Lung (tissue), 11 donors: ENCODE measurements at regions not wholly inside any gene's neighbourhood (a gene's known extent, or its start where the extent isn't known, plus 50 kb on each side); places are given as distances from the start of the nearest gene placed in this dataset.

ENCODE experiments used
- ATAC-seq: fragments of 200-7000 bp; cut with Tn5 transposase; one replicate; pipeline ENCODE4 v1.9.1; 2020; ENCODE audit warnings: moderate number of reproducible peaks; ENCODE audit not compliant: insufficient read depth, low FRiP score
- DNase-seq, 3 donors: peaks; one replicate each; pipeline ENCODE4 v3.0.0-alpha.2; 2013 to 2017
- H3K27ac ChIP-seq, 2 donors: one replicate each; pipeline ENCODE4 v1.5.1; 2013; ENCODE audit warnings: mild to moderate bottlenecking in 2 of 2, moderate library complexity in 2 of 2, control low read depth in 1 of 2, inconsistent platforms in 1 of 2, low read depth in 1 of 2, low read length in 1 of 2
- H3K27me3 ChIP-seq, 3 donors: one replicate each; pipeline ENCODE4 v1.5.1; 2013; ENCODE audit warnings: low read length in 2 of 3; ENCODE audit not compliant: control insufficient read depth in 3 of 3, insufficient read depth in 3 of 3
- H3K36me3 ChIP-seq, 4 donors: one replicate each; pipeline ENCODE4 v1.5.1; 2013; ENCODE audit warnings: low read length in 4 of 4, mild to moderate bottlenecking in 1 of 4, moderate library complexity in 1 of 4; ENCODE audit not compliant: control insufficient read depth in 4 of 4, insufficient read depth in 4 of 4
- H3K4me1 ChIP-seq, 5 donors: one replicate each; pipeline ENCODE4 v1.5.1; 2013; ENCODE audit warnings: low read length in 5 of 5, mild to moderate bottlenecking in 2 of 5, moderate library complexity in 1 of 5; ENCODE audit not compliant: control insufficient read depth in 5 of 5, insufficient read depth in 5 of 5
- H3K4me3 ChIP-seq: one replicate; pipeline ENCODE4 v1.5.1; 2013; ENCODE audit warnings: mild to moderate bottlenecking, control low read depth, moderate library complexity
- H3K9ac ChIP-seq, 2 donors: one replicate each; pipeline ENCODE4 v1.5.1; 2013; ENCODE audit warnings: low read length in 2 of 2, control low read depth in 1 of 2; ENCODE audit not compliant: insufficient read depth in 1 of 2
- H3K9me3 ChIP-seq, 4 donors: one replicate each; pipeline ENCODE4 v1.5.1; 2013; ENCODE audit warnings: low read length in 3 of 4, mild to moderate bottlenecking in 1 of 4, moderate library complexity in 1 of 4; ENCODE audit not compliant: control insufficient read depth in 4 of 4, insufficient read depth in 3 of 4
- CTCF ChIP-seq: IDR thresholded peaks from 2 replicates; pipeline ENCODE4 v1.5.1; 2012; ENCODE audit warnings: mild to moderate bottlenecking; ENCODE audit errors: control extremely low read depth, extremely low read depth
- WGBS, 2 donors: extraction: QIAGEN DNeasy Blood & Tissue Kit; methylation state at CpG; one replicate each; pipeline ENCODE4 v1.1.7; 2013; 5-methylcytosine and 5-hydroxymethylcytosine counted together
- donor health status: control.
- donor health status: control.
- donor health status: Bipolar disorder and iron deficiency.
- donor health status: healthy.
- donor health status: DM: yes; HTN: yes; CAD: no.

- H3K9ac ChIP-seq, result no peak overlapping the region
- no peak for TF ChIP-seq CTCF
- no peaks in the 10 kb centered on the region for H3K9me3 ChIP-seq
- H3K4me1 ChIP-seq, result peaks cover 0 to 7% (median 0%) of the 10 kb centered on the region in 5 donors
- H3K27ac ChIP-seq, result no peak overlapping the region
- no peak overlapping the region for H3K4me3 ChIP-seq
- no peaks in the 10 kb centered on the region for H3K27me3 ChIP-seq
- ATAC-seq (no peak), DNase-seq (no peak)
- peaks cover 8 to 15% (median 10%) of the 10 kb centered on the region in 4 donors for H3K36me3 ChIP-seq
- WGBS, 2 donors, result 55 to 58% methylated on average over 3 of the region's 3 CpGs
Measured at GRCh38 chr1:232463225-232463624, 166.7 kb downstream of the SIPA1L2 start.

- Histone ChIP-seq H3K4me3 (no peak overlapping the region), H3K27ac (no peak overlapping the region), H3K9ac (no peak overlapping the region), H3K9me3 (no peaks in the 10 kb centered on the region), H3K27me3 (no peaks in the 10 kb centered on the region), H3K4me1 (peaks cover 0 to 7% (median 3%) of the 10 kb centered on the region in 5 donors), H3K36me3 (peaks cover 8 to 14% (median 8%) of the 10 kb centered on the region in 4 donors)
- 66 to 81% methylated on average over 4 of the region's 4 CpGs for WGBS, 2 donors
- ATAC-seq, result no peak
- no peak for DNase-seq
- TF ChIP-seq CTCF, result no peak
Measured at GRCh38 chr1:232462213-232462612, 167.7 kb downstream of the SIPA1L2 start.

GRCh38 chr1:232459826-232460225 lies 170.1 kb downstream of the SIPA1L2 start:
- H3K4me1 ChIP-seq, result peaks cover 2 to 7% (median 3%) of the 10 kb centered on the region in 5 donors
- no peaks in the 10 kb centered on the region for H3K27me3 ChIP-seq
- ATAC-seq (no peak), DNase-seq (no peak)
- no peak for TF ChIP-seq CTCF
- H3K9ac ChIP-seq, result no peak overlapping the region
- 31 to 84% methylated on average over 3 of the region's 3 CpGs for WGBS, 2 donors
- peaks cover 2 to 7% (median 5%) of the 10 kb centered on the region in 4 donors for H3K36me3 ChIP-seq
- H3K4me3 ChIP-seq, result no peak overlapping the region
- H3K9me3 ChIP-seq, result no peaks in the 10 kb centered on the region
- H3K27ac ChIP-seq, result no peak overlapping the region

GRCh38 chr1:232459087-232459486 lies 170.8 kb downstream of the SIPA1L2 start:
- Histone ChIP-seq H3K4me1 (peaks cover 2 to 7% (median 3%) of the 10 kb centered on the region in 5 donors), H3K36me3 (peaks cover 0 to 4% (median 3%) of the 10 kb centered on the region in 4 donors), H3K4me3 (no peak overlapping the region), H3K9ac (no peak overlapping the region), H3K27me3 (no peaks in the 10 kb centered on the region), H3K9me3 (no peaks in the 10 kb centered on the region), H3K27ac (no peak overlapping the region)
- ATAC-seq (no peak), DNase-seq (no peak)
- TF ChIP-seq CTCF, result no peak
- 54 to 62% methylated on average over 4 of the region's 4 CpGs for WGBS, 2 donors
